T-helper 22 cell (primary cell): ENCODE measurements at regions not wholly inside any gene's neighbourhood (a gene's known extent, or its start where the extent isn't known, plus 50 kb on each side); places are given as distances from the start of the nearest gene placed in this dataset.

Experiments used
- DNase-seq: peaks from one replicate; pipeline ENCODE4 v3.0.0-alpha.2; 2020; ENCODE audit warnings: low read depth

GRCh38 chr3:124582196-124582595 lies 148.1 kb upstream of the UMPS start:
- DNase-seq: no peak

GRCh38 chr3:124582621-124583395 lies 147.4 kb upstream of the UMPS start:
- no peak for DNase-seq

- no peak for DNase-seq
These were observed 146.1 kb upstream of the UMPS start for GRCh38 chr3:124584245-124584551.

- peak; percentile 3 for DNase-seq
These were observed 145.5 kb upstream of the UMPS start for GRCh38 chr3:124584552-124585391.

GRCh38 chr3:124586126-124587052 lies 143.9 kb upstream of the UMPS start:
- no peak for DNase-seq

DNA sequence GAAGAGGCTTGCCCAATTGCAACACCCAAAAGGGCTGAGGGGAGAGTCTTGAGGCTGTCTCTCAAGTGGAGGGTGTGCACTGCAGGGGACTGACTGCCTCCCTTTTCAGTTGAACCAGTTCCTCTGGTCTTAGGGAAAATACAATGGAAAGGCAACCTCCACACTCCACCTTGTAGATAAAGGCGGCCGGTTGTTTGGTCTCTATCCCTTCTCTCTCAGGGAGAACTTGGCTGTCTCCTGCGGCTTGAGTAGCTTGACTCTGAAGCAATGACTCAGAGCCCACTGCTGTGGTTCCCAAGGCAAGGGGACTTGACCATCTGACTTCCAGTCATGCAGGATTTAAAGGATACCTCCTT lies 143.2 kb upstream of the UMPS start:
- no peak for DNase-seq

- no peak for DNase-seq
These were observed 142.2 kb upstream of the UMPS start for GRCh38 chr3:124588036-124588435.

DNA sequence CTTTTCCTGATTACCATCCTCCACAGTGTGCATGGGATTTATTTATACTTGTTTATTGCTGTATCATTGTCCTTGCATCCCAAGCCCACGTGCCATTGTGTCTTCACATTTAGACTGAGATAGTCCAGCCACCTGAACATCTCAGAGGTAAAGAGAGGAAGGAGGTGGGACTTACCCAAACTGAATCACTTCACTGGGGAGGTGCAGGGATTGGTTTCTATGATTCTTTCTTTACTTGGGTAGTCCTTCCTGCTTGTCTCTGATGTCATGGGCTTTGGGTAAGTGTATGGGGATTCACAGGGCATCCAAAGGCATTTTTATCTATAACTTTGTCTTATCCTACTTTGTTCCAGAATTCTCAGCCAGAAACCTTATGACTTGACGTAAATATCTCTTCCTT lies 141.5 kb upstream of the UMPS start:
- DNase-seq: no peak

GRCh38 chr3:124591699-124592098 lies 138.6 kb upstream of the UMPS start:
- no peak for DNase-seq

DNA sequence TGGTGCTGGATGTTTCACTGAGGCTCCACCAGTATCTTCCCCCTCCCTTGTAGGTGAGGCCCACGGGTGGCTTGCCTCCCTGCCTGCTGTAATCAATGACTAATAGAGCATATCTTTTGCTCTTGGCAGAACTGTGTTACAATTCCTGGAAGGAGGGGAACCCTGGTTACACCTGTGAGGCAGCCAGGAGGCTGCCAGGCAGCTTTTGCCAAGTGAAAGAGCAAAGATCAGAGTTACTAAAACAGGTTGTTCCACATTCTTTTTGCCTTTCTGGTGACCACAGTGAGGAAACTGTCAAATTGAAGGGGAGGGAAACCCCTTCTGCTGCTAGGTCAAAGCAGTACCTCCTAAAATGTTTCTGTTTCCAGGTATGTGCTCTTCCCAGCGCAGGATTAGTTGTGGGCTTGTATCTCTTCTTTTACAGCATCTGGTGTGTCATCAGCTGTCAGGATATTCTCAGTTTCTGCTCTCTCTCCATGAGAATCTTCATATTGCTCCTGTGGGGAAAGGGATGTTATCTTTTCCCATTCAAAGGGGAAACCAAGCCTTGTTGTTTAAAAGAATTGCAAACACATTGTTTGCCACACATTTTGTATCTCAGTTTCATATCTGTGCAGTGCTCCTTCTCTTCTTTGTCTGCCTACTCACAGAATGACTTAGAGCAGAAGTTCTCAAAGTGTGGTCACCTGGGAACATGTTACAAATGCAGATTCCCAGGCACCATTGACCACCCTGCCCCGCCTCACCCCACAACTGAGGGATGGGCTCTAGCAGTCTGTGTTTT lies 137.4 kb upstream of the UMPS start:
- no peak for DNase-seq

GRCh38 chr3:124593442-124593829 lies 136.8 kb upstream of the UMPS start:
- DNase-seq: no peak

- DNase-seq: no peak
These were observed 135.7 kb upstream of the UMPS start for GRCh38 chr3:124594581-124594980.

- DNase-seq: no peak
These were observed 133.0 kb upstream of the UMPS start for GRCh38 chr3:124597273-124597672.

DNA sequence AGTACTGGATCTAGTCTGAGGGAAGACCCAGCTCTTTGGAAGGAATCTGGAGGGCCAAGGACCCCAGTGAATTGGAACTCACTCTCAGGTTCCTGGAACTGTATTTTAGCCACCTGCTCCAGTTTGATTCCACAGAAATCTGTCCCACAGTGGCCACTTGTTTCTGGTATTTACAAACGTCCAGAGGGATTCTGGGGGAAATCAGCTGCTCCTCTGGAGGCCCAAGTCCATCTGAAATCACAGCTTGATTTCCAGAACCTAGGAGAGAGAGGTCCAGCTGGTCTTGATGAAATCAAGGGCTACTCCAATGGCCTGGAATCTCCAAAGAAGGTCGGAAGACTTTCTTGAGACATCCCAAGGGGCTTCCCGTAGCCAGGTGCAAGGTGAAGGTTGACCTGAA lies 132.3 kb upstream of the UMPS start:
- DNase-seq: no peak

DNA sequence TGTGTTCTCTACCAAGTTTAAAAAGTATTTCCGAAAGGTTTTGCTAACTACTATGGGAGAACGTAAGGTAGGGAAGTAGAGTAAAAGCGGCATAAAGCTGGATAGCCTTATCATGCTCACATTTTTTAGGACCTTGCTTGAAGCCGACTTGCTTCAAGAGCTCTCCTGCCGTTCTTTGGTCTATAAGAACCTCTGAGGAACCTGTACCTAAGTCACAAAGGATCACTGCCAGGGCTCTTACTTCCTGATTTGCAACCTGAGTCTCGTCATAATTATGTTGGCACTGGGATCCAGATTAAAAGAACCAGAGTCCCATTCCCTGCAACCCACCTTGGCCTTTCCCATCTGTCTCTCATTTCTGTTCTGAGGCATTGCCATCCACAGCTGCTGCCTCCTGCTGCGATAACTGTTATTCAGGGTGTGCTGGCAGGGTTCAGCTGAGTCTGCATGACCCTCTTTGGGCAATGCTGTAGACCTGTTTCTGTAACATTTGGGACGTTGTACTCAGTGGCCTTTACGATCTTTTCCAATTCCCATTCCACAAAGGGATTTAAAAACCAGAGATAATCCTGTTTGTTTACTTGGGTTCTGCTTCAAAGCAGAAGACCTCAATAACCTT lies 131.0 kb upstream of the UMPS start:
- DNase-seq: no peak

DNA sequence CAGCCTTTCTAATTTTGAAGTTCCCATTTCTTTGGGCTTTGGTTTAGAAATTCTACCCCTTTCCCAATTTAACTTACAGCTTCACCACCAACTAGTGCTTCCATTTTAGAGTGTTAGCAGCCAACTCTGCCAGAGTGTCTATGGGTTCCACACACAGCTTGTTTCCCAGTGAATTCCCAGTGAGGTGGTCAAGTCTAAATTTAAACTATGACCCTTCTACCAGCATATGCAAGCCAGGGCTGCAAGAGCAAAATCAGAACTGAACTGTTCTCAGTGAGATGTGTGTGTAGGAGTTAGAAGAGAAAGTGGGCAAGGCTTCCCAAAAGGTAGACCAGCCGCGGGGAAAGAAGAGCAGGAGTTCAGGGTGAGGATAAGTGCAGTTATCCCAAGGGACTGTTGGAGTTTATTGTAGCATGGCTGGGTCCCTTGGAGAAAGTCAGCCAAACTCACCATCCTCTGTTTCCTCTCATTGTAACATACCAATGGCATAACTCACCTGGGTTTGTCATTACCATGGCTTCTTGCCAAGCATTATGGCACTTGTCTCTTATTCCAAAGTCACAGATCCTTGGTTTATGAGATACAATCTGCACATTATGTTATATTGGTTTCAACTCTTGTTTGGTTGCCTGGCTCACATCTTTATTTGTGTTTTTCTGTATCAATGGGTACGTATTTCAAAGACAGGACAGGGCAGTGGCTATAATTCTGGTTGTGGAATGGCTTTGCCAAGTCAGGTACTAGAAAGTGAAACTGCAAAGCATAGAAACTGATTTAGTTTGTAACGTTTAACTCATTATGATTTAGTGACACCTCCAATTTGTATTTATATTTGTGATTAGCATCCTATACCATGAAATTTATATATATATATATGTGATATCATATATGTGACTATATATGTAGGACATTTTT lies 130.2 kb upstream of the UMPS start:
- DNase-seq: no peak

DNA sequence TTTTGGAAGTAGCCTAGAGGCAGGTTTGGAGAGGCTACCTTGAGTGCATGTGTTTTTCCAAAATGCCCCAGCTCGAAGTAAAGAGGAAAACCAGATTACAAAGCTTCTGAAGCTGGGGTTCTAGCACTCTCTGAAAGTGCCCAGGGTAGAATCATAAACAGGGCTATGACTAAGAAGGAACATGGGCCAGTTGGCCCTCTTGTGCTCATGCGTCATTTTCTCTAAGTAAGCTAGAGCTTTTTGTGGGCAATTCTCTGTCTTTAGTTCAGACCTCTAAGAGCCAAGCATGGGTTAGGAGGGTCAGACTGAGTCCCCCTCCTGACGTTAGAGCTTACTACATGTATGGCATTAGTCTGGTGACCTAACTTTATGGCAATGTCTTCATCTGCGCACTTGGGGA lies 129.5 kb upstream of the UMPS start:
- DNase-seq: no peak

- DNase-seq: no peak
These were observed 129.1 kb upstream of the UMPS start for GRCh38 chr3:124601190-124601589.

DNA sequence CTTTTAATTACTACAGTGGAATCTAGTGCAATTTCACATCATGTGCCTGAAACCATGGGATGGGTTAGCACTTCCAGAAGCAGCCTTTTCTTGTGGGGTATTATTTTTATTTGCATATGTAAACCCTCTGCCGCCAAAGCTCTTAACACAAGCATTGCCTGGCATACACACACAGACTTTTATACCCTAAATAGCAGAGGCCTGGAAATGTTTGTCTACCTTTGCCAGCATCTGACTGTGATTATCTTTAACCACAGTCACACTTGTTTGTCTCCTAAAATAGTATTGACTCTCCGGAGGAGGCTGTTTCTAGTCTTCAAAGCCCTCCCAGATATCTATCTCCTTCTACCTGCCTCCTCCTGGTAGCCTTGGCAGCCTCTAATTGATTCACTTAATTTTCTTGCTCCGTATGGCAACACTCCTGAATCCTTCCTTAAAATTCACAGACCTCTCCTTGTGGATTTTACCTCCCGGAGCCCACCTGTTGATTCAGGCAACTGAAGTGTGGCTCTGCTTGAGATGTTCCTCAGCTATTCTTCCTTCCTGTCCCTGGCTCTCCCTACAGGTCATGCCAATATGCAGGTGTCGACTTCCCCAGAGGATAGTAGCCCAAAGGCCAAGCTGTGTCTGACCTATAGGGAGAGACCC lies 127.1 kb upstream of the UMPS start:
- DNase-seq: no peak
